PFSK-1 (cell line): ENCODE measurements at regions not wholly inside any gene's neighbourhood (a gene's known extent, or its start where the extent isn't known, plus 50 kb on each side); places are given as distances from the start of the nearest gene placed in this dataset.

Experiments used
- FOXP2 ChIP-seq: optimal IDR thresholded peaks from 2 replicates; pipeline ENCODE3; 2011; ENCODE audit warnings: borderline replicate concordance, control low read depth, inconsistent platforms; ENCODE audit not compliant: insufficient read depth; ENCODE audit errors: extremely low read length, extremely low read depth
- POLR2AphosphoS5 ChIP-seq: IDR thresholded peaks from 2 replicates; pipeline ENCODE4 v1.6.1; 2012; ENCODE audit warnings: low read depth, mild to moderate bottlenecking, control low read depth, low read length, moderate library complexity
- REST ChIP-seq, 2 experiments: IDR thresholded peaks; 2 replicates each; pipeline versions ENCODE4 v1.6.1 to v1.8.0; 2011 to 2012; ENCODE audit warnings: low read depth in 2 of 2, low read length in 2 of 2, control low read depth in 1 of 2, inconsistent platforms in 1 of 2, mild to moderate bottlenecking in 1 of 2, moderate library complexity in 1 of 2; ENCODE audit not compliant: insufficient read depth in 1 of 2
- SIN3A ChIP-seq: IDR thresholded peaks from 2 replicates; pipeline ENCODE4 v1.6.1; 2012; ENCODE audit warnings: mild to moderate bottlenecking, low read length, moderate library complexity, borderline replicate concordance; ENCODE audit not compliant: insufficient read depth
- TAF1 ChIP-seq: IDR thresholded peaks from 2 replicates; pipeline ENCODE4 v1.6.1; 2012; ENCODE audit warnings: low read length, control low read depth, borderline replicate concordance; ENCODE audit not compliant: insufficient read depth

DNA sequence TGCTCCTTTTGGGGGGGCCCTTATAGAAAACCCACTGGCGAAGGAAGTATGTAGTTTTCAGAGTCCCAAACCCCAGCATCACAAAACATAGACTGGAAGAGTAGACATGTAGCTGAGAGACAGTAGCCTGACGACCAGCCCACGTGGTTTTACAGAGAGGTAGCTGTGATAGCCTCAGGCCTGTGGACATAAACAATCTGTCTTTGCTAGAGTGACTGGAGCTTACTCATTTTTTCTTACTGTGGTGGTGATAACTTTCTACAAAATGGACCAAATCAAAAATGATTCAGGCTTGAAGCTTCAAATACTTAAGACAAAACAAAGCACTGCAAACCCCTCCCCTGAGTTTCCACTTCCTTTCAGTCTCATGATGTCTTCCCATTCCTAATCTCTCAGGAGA is 497.0 kb downstream of the RWDD3 start:
- TF ChIP-seq REST (IDR thresholded peaks at IDR 0.05; ENCODE audit: insufficient read depth in 1 of 2, low read depth in 2 of 2, low read length in 2 of 2) (no peak), POLR2AphosphoS5 (no peak), FOXP2 (no peak), SIN3A (no peak), TAF1 (no peak)

DNA sequence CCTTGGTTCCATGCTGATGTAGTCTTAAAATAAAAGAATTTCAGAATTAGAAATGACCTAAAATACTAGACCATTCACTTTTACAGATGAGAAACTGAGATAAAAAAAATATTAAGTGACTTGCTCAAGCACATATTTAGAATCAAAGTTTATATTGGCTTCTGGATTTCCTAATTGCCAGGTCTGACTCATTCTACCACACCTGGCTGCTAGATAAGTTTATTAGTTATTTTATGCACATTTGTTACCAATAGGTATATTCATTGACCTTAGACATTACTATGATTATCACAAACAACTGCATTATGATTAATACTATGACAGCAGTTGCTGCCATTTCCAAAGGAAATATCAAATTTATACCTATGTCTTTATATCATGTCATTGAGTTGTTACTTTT is 497.5 kb downstream of the RWDD3 start:
- TF ChIP-seq FOXP2 (no peak), REST (IDR thresholded peaks at IDR 0.05; ENCODE audit: insufficient read depth in 1 of 2, low read depth in 2 of 2, low read length in 2 of 2) (no peak), POLR2AphosphoS5 (no peak), TAF1 (no peak), SIN3A (no peak)

DNA sequence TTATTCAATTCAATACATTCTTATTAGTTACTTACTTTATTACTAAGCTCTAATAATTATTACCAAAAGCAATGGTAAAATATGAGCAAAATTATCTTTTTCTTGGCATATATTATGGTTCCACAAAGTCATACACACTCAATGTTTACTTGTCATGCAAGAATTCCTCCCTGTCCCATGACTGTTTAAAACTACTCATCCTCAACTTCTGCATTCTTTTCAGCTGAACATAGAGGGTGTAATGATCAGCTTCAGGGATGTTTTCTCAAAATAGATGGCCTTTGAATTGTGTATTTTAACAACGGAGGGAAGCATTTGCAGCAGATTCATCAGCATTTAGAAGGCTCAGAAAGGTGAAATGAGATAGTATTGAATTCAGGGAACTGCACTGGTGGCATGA is 499.0 kb downstream of the RWDD3 start:
- no peak for TF ChIP-seq REST (IDR thresholded peaks at IDR 0.05; ENCODE audit: insufficient read depth in 1 of 2, low read depth in 2 of 2, low read length in 2 of 2)
- no peak for TF ChIP-seq POLR2AphosphoS5
- TF ChIP-seq SIN3A = no peak
- TF ChIP-seq FOXP2 = no peak
- TF ChIP-seq TAF1 = no peak

- TF ChIP-seq SIN3A = no peak
- TF ChIP-seq POLR2AphosphoS5 = no peak
- TF ChIP-seq FOXP2 = no peak
- TF ChIP-seq REST (IDR thresholded peaks at IDR 0.05; ENCODE audit: insufficient read depth in 1 of 2, low read depth in 2 of 2, low read length in 2 of 2) = no peak
- no peak for TF ChIP-seq TAF1
Measured at GRCh38 chr1:95733671-95734070, 499.7 kb downstream of the RWDD3 start.

- no peak for TF ChIP-seq SIN3A
- no peak for TF ChIP-seq POLR2AphosphoS5
- TF ChIP-seq FOXP2 = no peak
- TF ChIP-seq TAF1 = no peak
- TF ChIP-seq REST (IDR thresholded peaks at IDR 0.05; ENCODE audit: insufficient read depth in 1 of 2, low read depth in 2 of 2, low read length in 2 of 2) = no peak
Measured at GRCh38 chr1:95734560-95734959, 500.6 kb downstream of the RWDD3 start.
